Endodermal cell (in vitro differentiated cells): ENCODE measurements at regions not wholly inside any gene's neighbourhood (a gene's known extent, or its start where the extent isn't known, plus 50 kb on each side); places are given as distances from the start of the nearest gene placed in this dataset.

Source experiments
- DNase-seq: peaks from one replicate; pipeline ENCODE4 v3.0.0-alpha.2; 2017
- H3K27ac ChIP-seq: 2 replicates; pipeline ENCODE4 v1.5.1; 2013; ENCODE audit warnings: mild to moderate bottlenecking, low read depth, low read length, moderate library complexity
- H3K27me3 ChIP-seq: 2 replicates; pipeline ENCODE4 v1.6.1; 2013; ENCODE audit warnings: mild to moderate bottlenecking, low read length, moderate library complexity; ENCODE audit not compliant: insufficient read depth, control insufficient read depth, poor library complexity, severe bottlenecking
- H3K36me3 ChIP-seq: 2 replicates; pipeline ENCODE4 v1.7.0; 2013; ENCODE audit warnings: mild to moderate bottlenecking, low read length, moderate library complexity; ENCODE audit not compliant: control insufficient read depth, insufficient read depth
- H3K4me1 ChIP-seq: one replicate; pipeline ENCODE4 v1.7.0; 2013; ENCODE audit warnings: low read length; ENCODE audit not compliant: control insufficient read depth, insufficient read depth
- H3K4me3 ChIP-seq: 2 replicates; pipeline ENCODE4 v1.5.1; 2013; ENCODE audit warnings: mild to moderate bottlenecking, low read length, moderate library complexity
- H3K9ac ChIP-seq: 2 replicates; pipeline ENCODE4 v1.6.1; 2013; ENCODE audit warnings: mild to moderate bottlenecking, low read length, moderate library complexity; ENCODE audit not compliant: poor library complexity, severe bottlenecking; ENCODE audit errors: extremely low read depth
- H3K9me3 ChIP-seq: 2 replicates; pipeline ENCODE4 v1.6.1; 2013; ENCODE audit warnings: mild to moderate bottlenecking, low read length, moderate library complexity; ENCODE audit not compliant: control insufficient read depth
- H3K27ac Mint-ChIP-seq: 2 replicates; pipeline ENCODE4 v1.8.0; 2020; ENCODE audit warnings: mixed read lengths
- H3K27me3 Mint-ChIP-seq: 2 replicates; pipeline ENCODE4 v1.8.0; 2021; ENCODE audit warnings: mild to moderate bottlenecking, mixed read lengths; ENCODE audit not compliant: insufficient read depth
- H3K36me3 Mint-ChIP-seq: 2 replicates; pipeline ENCODE4 v1.8.0; 2020; ENCODE audit warnings: low read depth, mixed read lengths
- H3K4me1 Mint-ChIP-seq: 2 replicates; pipeline ENCODE4 v1.8.0; 2020; ENCODE audit warnings: mixed read lengths
- H3K4me3 Mint-ChIP-seq: 2 replicates; pipeline ENCODE4 v1.8.0; 2020; ENCODE audit warnings: mild to moderate bottlenecking, moderate library complexity, mixed read lengths
- H3K9me3 Mint-ChIP-seq: 2 replicates; pipeline ENCODE4 v1.8.0; 2020; ENCODE audit warnings: mild to moderate bottlenecking, mixed read lengths
- CTCF ChIP-seq: fragments of 200-600 bp; sonication (generic); conservative IDR thresholded peaks from 2 replicates; pipeline ENCODE4 v1.5.0; 2021; ENCODE audit warnings: antibody characterized with exemption, mild to moderate bottlenecking
- WGBS, 2 experiments: methylation state at CpG; one replicate each; pipeline versions ENCODE4 v1.1.5 to v1.1.7; 2013; ENCODE audit warnings: missing lambda C conversion rate in 2 of 2, mixed read lengths in 1 of 2; ENCODE audit not compliant: insufficient coverage in 1 of 2, insufficient read length in 1 of 2; 5-methylcytosine and 5-hydroxymethylcytosine counted together

GRCh38 chr2:206886696-206887095 is 52.6 kb upstream of the CPO start:
- no peak overlapping the region for H3K27ac ChIP-seq
- peaks cover 7% of the 10 kb centered on the region for H3K36me3 Mint-ChIP-seq
- no peaks in the 10 kb centered on the region for H3K9me3 ChIP-seq
- no peaks in the 10 kb centered on the region for H3K4me1 ChIP-seq
- no peak overlapping the region for H3K4me3 Mint-ChIP-seq
- H3K27me3 ChIP-seq = no peaks in the 10 kb centered on the region
- WGBS, 2 experiments = 88 to 92% methylated on average over 4 of the region's 4 CpGs
- peaks cover 5% of the 10 kb centered on the region for H3K4me1 Mint-ChIP-seq
- no peaks in the 10 kb centered on the region for H3K27me3 Mint-ChIP-seq
- TF ChIP-seq CTCF = no peak
- H3K4me3 ChIP-seq = no peak overlapping the region
- no peak for DNase-seq
- no peak overlapping the region for H3K27ac Mint-ChIP-seq
- H3K9ac ChIP-seq = no peak overlapping the region
- H3K9me3 Mint-ChIP-seq = no peaks in the 10 kb centered on the region
- no peaks in the 10 kb centered on the region for H3K36me3 ChIP-seq

- Mint-ChIP-seq H3K27me3 (no peaks in the 10 kb centered on the region), H3K27ac (no peak overlapping the region), H3K4me1 (peaks cover 5% of the 10 kb centered on the region), H3K4me3 (no peak overlapping the region), H3K36me3 (peaks cover 7% of the 10 kb centered on the region), H3K9me3 (no peaks in the 10 kb centered on the region)
- no peaks in the 10 kb centered on the region for H3K27me3 ChIP-seq
- WGBS, 2 experiments = no CpG with 5 or more reads among the region's 1 CpG
- no peak overlapping the region for H3K4me3 ChIP-seq
- H3K36me3 ChIP-seq = no peaks in the 10 kb centered on the region
- H3K9me3 ChIP-seq = no peaks in the 10 kb centered on the region
- no peak for TF ChIP-seq CTCF
- H3K4me1 ChIP-seq = no peaks in the 10 kb centered on the region
- no peak overlapping the region for H3K27ac ChIP-seq
- DNase-seq = no peak
- no peak overlapping the region for H3K9ac ChIP-seq
Measured at GRCh38 chr2:206887745-206888144, 51.6 kb upstream of the CPO start.
